ENCODE measurements at regions not wholly inside any gene's neighbourhood (a gene's known extent, or its start where the extent isn't known, plus 50 kb on each side); places are given as distances from the start of the nearest gene placed in this dataset.

DNA sequence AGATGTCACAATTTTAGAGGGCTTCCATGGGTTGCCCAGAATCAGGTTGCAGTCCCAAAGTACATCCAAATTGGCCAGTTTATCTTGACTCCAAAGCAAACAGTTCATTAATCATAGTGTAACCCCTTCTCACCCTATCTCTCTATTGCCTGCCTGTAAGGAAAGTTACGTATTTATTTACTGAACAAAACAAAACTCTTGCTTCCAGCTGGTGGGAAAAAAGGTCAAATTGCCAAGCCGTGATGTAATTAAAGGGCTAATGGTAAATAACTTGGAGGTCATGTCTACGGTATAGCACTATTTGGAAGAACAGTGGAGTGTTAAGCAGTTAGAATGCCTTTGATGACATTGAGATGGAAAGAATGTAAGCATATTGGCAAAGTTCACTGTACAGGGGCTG lies 214.0 kb downstream of the DLEU7 start:
- TF ChIP-seq, protein P1, sequence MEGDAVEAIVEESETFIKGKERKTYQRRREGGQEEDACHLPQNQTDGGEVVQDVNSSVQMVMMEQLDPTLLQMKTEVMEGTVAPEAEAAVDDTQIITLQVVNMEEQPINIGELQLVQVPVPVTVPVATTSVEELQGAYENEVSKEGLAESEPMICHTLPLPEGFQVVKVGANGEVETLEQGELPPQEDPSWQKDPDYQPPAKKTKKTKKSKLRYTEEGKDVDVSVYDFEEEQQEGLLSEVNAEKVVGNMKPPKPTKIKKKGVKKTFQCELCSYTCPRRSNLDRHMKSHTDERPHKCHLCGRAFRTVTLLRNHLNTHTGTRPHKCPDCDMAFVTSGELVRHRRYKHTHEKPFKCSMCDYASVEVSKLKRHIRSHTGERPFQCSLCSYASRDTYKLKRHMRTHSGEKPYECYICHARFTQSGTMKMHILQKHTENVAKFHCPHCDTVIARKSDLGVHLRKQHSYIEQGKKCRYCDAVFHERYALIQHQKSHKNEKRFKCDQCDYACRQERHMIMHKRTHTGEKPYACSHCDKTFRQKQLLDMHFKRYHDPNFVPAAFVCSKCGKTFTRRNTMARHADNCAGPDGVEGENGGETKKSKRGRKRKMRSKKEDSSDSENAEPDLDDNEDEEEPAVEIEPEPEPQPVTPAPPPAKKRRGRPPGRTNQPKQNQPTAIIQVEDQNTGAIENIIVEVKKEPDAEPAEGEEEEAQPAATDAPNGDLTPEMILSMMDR (IDR thresholded peaks at IDR 0.05): no peak
- no peak for TF ChIP-seq POLR2A (IDR thresholded peaks at IDR 0.05)

Measured in heart left ventricle (tissue), 13 donors.